ENCODE measurements at regions not wholly inside any gene's neighbourhood (a gene's known extent, or its start where the extent isn't known, plus 50 kb on each side); places are given as distances from the start of the nearest gene placed in this dataset.
"Not testable (repeated sequence)": the region's sequence is repeated elsewhere in the genome, so short reads cannot be mapped to it uniquely, and the experiment has no call there.

- DNase-seq (ENCODE audit: low read depth, low spot score): not testable (repeated sequence)
Measured at GRCh38 chr19:23984911-23985310, 70.2 kb downstream of the ZNF726 start.

GRCh38 chr19:23986623-23987022 is 71.9 kb downstream of the ZNF726 start:
- no peak for DNase-seq (ENCODE audit: low read depth, low spot score)

- DNase-seq (ENCODE audit: low read depth, low spot score): no peak
Measured at GRCh38 chr19:23991170-23991569, 76.5 kb downstream of the ZNF726 start.

GRCh38 chr19:23992348-23992747 is 77.7 kb downstream of the ZNF726 start:
- DNase-seq (ENCODE audit: low read depth, low spot score): no peak

GRCh38 chr19:23993440-23993839 is 78.8 kb downstream of the ZNF726 start:
- DNase-seq (ENCODE audit: low read depth, low spot score): no peak

- DNase-seq (ENCODE audit: low read depth, low spot score): no peak
Measured at GRCh38 chr19:23996549-23996948, 81.9 kb downstream of the ZNF726 start.

- no peak for DNase-seq (ENCODE audit: low read depth, low spot score)
Measured at GRCh38 chr19:23998568-23998967, 83.9 kb downstream of the ZNF726 start.

GRCh38 chr19:23999821-24000610 is 85.3 kb downstream of the ZNF726 start:
- DNase-seq (ENCODE audit: low read depth, low spot score): no peak

GRCh38 chr19:24000656-24001055 is 86.0 kb downstream of the ZNF726 start:
- no peak for DNase-seq (ENCODE audit: low read depth, low spot score)

GRCh38 chr19:24002256-24002945 is 84.6 kb upstream of the ZNF254 start:
- no peak for DNase-seq (ENCODE audit: low read depth, low spot score)

GRCh38 chr19:24003537-24003936 is 83.5 kb upstream of the ZNF254 start:
- DNase-seq (ENCODE audit: low read depth, low spot score): no peak

- DNase-seq (ENCODE audit: low read depth, low spot score): no peak
Measured at GRCh38 chr19:24004166-24004565, 82.8 kb upstream of the ZNF254 start.

GRCh38 chr19:24029941-24030636 is 56.9 kb upstream of the ZNF254 start:
- no peak for DNase-seq (ENCODE audit: low read depth, low spot score)

GRCh38 chr19:24032651-24033050 is 54.3 kb upstream of the ZNF254 start:
- no peak for DNase-seq (ENCODE audit: low read depth, low spot score)

- peak; percentile 61 for DNase-seq (ENCODE audit: low read depth, low spot score)
Measured at GRCh38 chr19:24033301-24033962, 53.6 kb upstream of the ZNF254 start.

GRCh38 chr19:24033963-24034342 is 53.0 kb upstream of the ZNF254 start:
- no peak for DNase-seq (ENCODE audit: low read depth, low spot score)

GRCh38 chr19:24035261-24035880 is 51.6 kb upstream of the ZNF254 start:
- not testable (repeated sequence) for DNase-seq (ENCODE audit: low read depth, low spot score)

All from activated naive CD8-positive, alpha-beta T cell treated with anti-CD3 and anti-CD28 coated beads, Interleukin-2, amount 50 U/mL, for 16 hours (primary cell).